Gastrocnemius medialis (tissue), 4 donors: ENCODE measurements at regions not wholly inside any gene's neighbourhood (a gene's known extent, or its start where the extent isn't known, plus 50 kb on each side); places are given as distances from the start of the nearest gene placed in this dataset.
A peak's percentile ranks its signal among the peaks of the same experiment; 100 is the strongest.

Experiments
- ATAC-seq, 2 donors: fragments of 150-250 bp; one replicate each; pipeline ENCODE4 v1.9.1; 2016
- DNase-seq, 2 donors: peaks; one replicate each; pipeline ENCODE4 v3.0.0-alpha.2; 2019
- H3K27ac ChIP-seq, 4 donors: fragments of 200-600 bp; sonication (generic); 1 replicate in 1 of 4; 2 replicates in 3 of 4; pipeline ENCODE4 v1.5.1; 2016 to 2018; ENCODE audit warnings: mild to moderate bottlenecking in 2 of 4, moderate library complexity in 1 of 4
- H3K27me3 ChIP-seq, 3 donors: fragments of 200-600 bp; sonication (generic) in 2 of 3; 1 replicate in 1 of 3; 2 replicates in 2 of 3; pipeline versions ENCODE4 v1.5.1 to v1.6.0; 2016 to 2019; ENCODE audit warnings: mild to moderate bottlenecking in 1 of 3, moderate library complexity in 1 of 3
- H3K36me3 ChIP-seq, 2 donors: fragments of 200-600 bp; sonication (generic) in 1 of 2; one replicate each; pipeline ENCODE4 v1.5.1; 2017 to 2018
- H3K4me1 ChIP-seq, 2 donors: fragments of 200-600 bp; sonication (generic) in 1 of 2; one replicate each; pipeline ENCODE4 v1.5.1; 2016 to 2017; ENCODE audit warnings: mild to moderate bottlenecking in 2 of 2
- H3K4me3 ChIP-seq, 4 donors: fragments of 200-600 bp; sonication (generic) in 3 of 4; 1 replicate in 1 of 4; 2 replicates in 3 of 4; pipeline ENCODE4 v1.5.1; 2016 to 2019; ENCODE audit warnings: mild to moderate bottlenecking in 2 of 4
- H3K9me3 ChIP-seq, 3 donors: fragments of 200-600 bp; sonication (generic) in 2 of 3; 1 replicate in 1 of 3; 2 replicates in 2 of 3; pipeline ENCODE4 v1.5.1; 2016 to 2019
- CTCF ChIP-seq, 5 experiments: fragments of 450-650 bp in 3 of 5; fragments of 200-600 bp in 2 of 5; sonication (generic) in 2 of 5; IDR thresholded peaks in 4 of 5; conservative IDR thresholded peaks in 1 of 5; 1 replicate in 4 of 5; 2 replicates in 1 of 5; pipeline ENCODE4 v1.5.1; 2016 to 2019; ENCODE audit warnings: antibody characterized with exemption in 5 of 5, mild to moderate bottlenecking in 3 of 5, moderate library complexity in 3 of 5
- POLR2A ChIP-seq, 2 donors: fragments of 450-650 bp; IDR thresholded peaks; one replicate each; pipeline ENCODE4 v1.6.1; 2017; ENCODE audit warnings: antibody characterized with exemption in 2 of 2, mild to moderate bottlenecking in 2 of 2, moderate library complexity in 2 of 2
- in situ Hi-C, 4 donors: fragments of 200-750 bp; cut with MboI; loops; one replicate each; pipeline versions ENCODE4 v1.15.0 to v1.8.0; 2017; ENCODE audit warnings: low sequenced_read_pairs in 4 of 4
- intact Hi-C: fragments of 100-400 bp; cut with DNase I; formaldehyde crosslinking; loops from one replicate; pipeline ENCODE4 v1.15.1; 2023; ENCODE audit warnings: low total_unique reads

GRCh38 chr11:15852179-15852578, 504.2 kb downstream of the SOX6 start:
- in situ Hi-C loops, result no loop called here
- Histone ChIP-seq H3K27me3 (no peaks in the 10 kb centered on the region), H3K27ac (no peak overlapping the region), H3K4me3 (no peak overlapping the region), H3K9me3 (no peaks in the 10 kb centered on the region), H3K4me1 (peaks cover 7 to 13% of the 10 kb centered on the region in 2 donors), H3K36me3 (no peaks in the 10 kb centered on the region)
- ATAC-seq, result peak in 1 of 2 donors; percentile 52
- peak; percentile 6 to 33 for DNase-seq
- peak; percentile 34 to 65 (median 52) for TF ChIP-seq CTCF (IDR thresholded peaks at IDR 0.05 in 4 of 5, conservative IDR thresholded peaks at IDR 0.05 in 1 of 5)
- no peak for TF ChIP-seq POLR2A (IDR thresholded peaks at IDR 0.05)
- intact Hi-C loops, result loop anchor here (1.0 kb wide), 2 partner anchors 136 to 761 kb away; no protein-coding TSS in a partner anchor

DNA sequence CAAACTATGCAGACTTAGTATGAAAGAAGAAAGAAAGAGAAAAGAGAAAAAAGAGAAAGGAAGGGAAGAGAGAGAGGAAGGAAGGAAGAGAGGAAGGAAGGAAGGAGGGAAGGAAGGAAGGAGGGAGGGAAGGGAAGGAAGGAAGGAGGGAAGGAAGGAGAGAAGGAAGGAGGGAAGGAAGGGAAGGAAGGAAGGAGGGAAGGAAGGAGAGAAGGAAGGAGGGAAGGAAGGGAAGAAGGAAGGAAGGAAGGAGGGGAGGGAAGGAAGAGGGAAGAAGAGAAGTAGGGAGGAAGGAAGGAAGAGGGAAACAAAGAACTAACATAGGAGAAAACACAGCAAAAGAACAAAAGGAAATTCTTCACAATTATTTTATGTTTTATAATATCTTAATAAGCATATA, 502.1 kb downstream of the SOX6 start:
- peaks cover 7 to 13% of the 10 kb centered on the region in 2 donors for H3K4me1 ChIP-seq
- in situ Hi-C loops (no loop called here), intact Hi-C loops (no loop called here)
- no peak overlapping the region for H3K27ac ChIP-seq
- no peaks in the 10 kb centered on the region for H3K9me3 ChIP-seq
- TF ChIP-seq POLR2A (IDR thresholded peaks at IDR 0.05) (no peak), CTCF (IDR thresholded peaks at IDR 0.05 in 4 of 5, conservative IDR thresholded peaks at IDR 0.05 in 1 of 5) (no peak)
- no peaks in the 10 kb centered on the region for H3K36me3 ChIP-seq
- no peaks in the 10 kb centered on the region for H3K27me3 ChIP-seq
- H3K4me3 ChIP-seq, result no peak overlapping the region
- DNase-seq, result no peak
- ATAC-seq, result no peak

DNA sequence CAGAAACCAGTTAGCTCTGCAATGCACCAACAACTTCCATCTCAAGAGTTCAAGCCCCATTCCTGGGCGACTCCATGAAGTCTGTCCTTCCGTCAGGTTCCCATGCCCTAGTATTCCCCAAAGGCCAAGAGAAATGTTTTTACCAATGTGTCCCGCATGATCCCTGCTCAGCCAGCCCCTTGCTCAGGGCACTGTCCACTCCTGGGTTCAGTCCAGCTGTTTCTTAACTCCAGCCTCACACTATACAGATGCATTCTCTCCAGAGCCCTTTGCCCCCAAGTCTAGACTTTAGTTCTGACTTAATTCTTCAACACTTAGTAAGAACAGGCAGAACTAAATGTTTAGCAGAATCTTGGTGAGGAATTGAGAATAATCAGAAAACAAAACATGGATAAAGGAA, 497.5 kb downstream of the SOX6 start:
- Histone ChIP-seq H3K27me3 (no peaks in the 10 kb centered on the region), H3K27ac (no peak overlapping the region), H3K36me3 (no peaks in the 10 kb centered on the region), H3K4me3 (no peak overlapping the region), H3K9me3 (no peaks in the 10 kb centered on the region), H3K4me1 (no peaks in the 10 kb centered on the region)
- TF ChIP-seq POLR2A (IDR thresholded peaks at IDR 0.05) (no peak), CTCF (IDR thresholded peaks at IDR 0.05 in 4 of 5, conservative IDR thresholded peaks at IDR 0.05 in 1 of 5) (no peak)
- in situ Hi-C loops, result no loop called here
- no peak for DNase-seq
- intact Hi-C loops, result no loop called here
- no peak for ATAC-seq

DNA sequence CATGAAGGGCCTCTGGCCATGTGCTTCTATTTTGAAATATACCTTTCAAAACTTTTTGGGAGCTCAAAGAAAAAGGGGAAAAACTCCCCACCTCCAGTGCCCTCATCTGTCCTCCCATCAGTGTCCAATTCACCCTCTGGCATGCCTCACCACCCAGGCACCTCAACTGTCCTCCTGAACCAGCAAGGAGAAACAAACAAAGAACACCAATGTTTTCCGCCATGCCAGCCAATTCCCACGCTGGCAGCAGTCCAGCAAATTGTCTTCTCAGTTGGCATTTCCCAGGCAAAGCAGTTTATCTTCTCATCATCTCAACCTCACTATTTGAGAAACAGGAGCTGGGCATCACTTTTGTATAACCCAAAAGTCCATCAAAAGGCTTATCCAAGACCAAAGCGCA, 496.9 kb downstream of the SOX6 start:
- in situ Hi-C loops (no loop called here), intact Hi-C loops (no loop called here)
- TF ChIP-seq POLR2A (IDR thresholded peaks at IDR 0.05) (no peak), CTCF (IDR thresholded peaks at IDR 0.05 in 4 of 5, conservative IDR thresholded peaks at IDR 0.05 in 1 of 5) (no peak)

DNA sequence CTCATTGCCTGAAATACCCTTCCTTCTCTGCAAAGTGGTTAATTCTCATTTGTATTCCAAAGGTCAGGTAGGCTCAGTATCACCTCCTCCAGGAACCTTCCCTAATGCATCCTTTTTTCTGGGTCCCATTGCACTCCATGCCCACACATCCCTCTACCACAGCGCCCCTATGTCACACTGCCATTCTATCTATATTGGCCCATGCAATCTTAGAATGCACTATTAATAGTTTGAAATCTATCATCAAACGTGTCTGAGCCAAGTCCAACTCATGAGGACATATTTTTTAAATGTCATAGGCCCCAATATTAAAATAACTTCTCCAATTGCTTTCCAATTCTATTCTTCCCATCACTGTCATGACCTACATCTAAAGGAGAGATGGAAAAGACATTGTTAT, 495.1 kb downstream of the SOX6 start:
- intact Hi-C loops (no loop called here), in situ Hi-C loops (no loop called here)
- DNase-seq (no peak), ATAC-seq (no peak)
- TF ChIP-seq CTCF (IDR thresholded peaks at IDR 0.05 in 4 of 5, conservative IDR thresholded peaks at IDR 0.05 in 1 of 5) (no peak), POLR2A (IDR thresholded peaks at IDR 0.05) (no peak)
- Histone ChIP-seq H3K9me3 (no peaks in the 10 kb centered on the region), H3K4me3 (no peak overlapping the region), H3K36me3 (no peaks in the 10 kb centered on the region), H3K4me1 (no peaks in the 10 kb centered on the region), H3K27ac (no peak overlapping the region), H3K27me3 (no peaks in the 10 kb centered on the region)

More for the DNA sequence above, 496.9 kb downstream of the SOX6 start:
- ATAC-seq, result no peak
- Histone ChIP-seq H3K4me3 (no peak overlapping the region), H3K4me1 (no peaks in the 10 kb centered on the region), H3K9me3 (no peaks in the 10 kb centered on the region), H3K27me3 (no peaks in the 10 kb centered on the region), H3K27ac (no peak overlapping the region), H3K36me3 (no peaks in the 10 kb centered on the region)
- DNase-seq, result no peak
